ENCODE measurements at regions not wholly inside any gene's neighbourhood (a gene's known extent, or its start where the extent isn't known, plus 50 kb on each side); places are given as distances from the start of the nearest gene placed in this dataset.

GRCh38 chr14:88975926-88976325 is 151.5 kb downstream of the TTC8 start:
- TF ChIP-seq POLR2AphosphoS5 (IDR thresholded peaks at IDR 0.05): no peak
- no peak for TF ChIP-seq CTCF (IDR thresholded peaks at IDR 0.05)
- no peak for TF ChIP-seq POLR2A (IDR thresholded peaks at IDR 0.05)
- TF ChIP-seq EP300 (IDR thresholded peaks at IDR 0.05; ENCODE audit: low read depth): no peak

Data from transverse colon (tissue), 4 donors.